Mesendoderm (in vitro differentiated cells): ENCODE measurements at regions not wholly inside any gene's neighbourhood (a gene's known extent, or its start where the extent isn't known, plus 50 kb on each side); places are given as distances from the start of the nearest gene placed in this dataset. TPM values are rescaled to one million over a fixed set of nuclear protein-coding genes. Genes with fewer than 3 reads are reported as not detected.

Source experiments
- small RNA-seq: library from polyadenylated mRNA; stranded (forward); fragments of <200 nt; extraction: miRNeasy Mini kit (QIAGEN cat#:217004); gene quantifications from one replicate; pipeline ENCODE3, GENCODE V24; 2013; ENCODE audit not compliant: insufficient read depth

Small RNA genes in the stretch of these regions (small RNA-seq; reads per million reads assigned to genes)
- gene RNA5SP49 = not detected
